ENCODE measurements at regions not wholly inside any gene's neighbourhood (a gene's known extent, or its start where the extent isn't known, plus 50 kb on each side); places are given as distances from the start of the nearest gene placed in this dataset.

GRCh38 chr1:38114241-38115026 is 67.8 kb upstream of the POU3F1 start:
- TF ChIP-seq CTCF (IDR thresholded peaks at IDR 0.05 in 8 of 11, conservative IDR thresholded peaks at IDR 0.05 in 3 of 11) (no peak), POLR2AphosphoS5 (IDR thresholded peaks at IDR 0.05) (peak in 1 of 3 donors; percentile 40)

All from spleen (tissue), 7 donors.